Glutamatergic neuron (in vitro differentiated cells): ENCODE measurements at regions not wholly inside any gene's neighbourhood (a gene's known extent, or its start where the extent isn't known, plus 50 kb on each side); places are given as distances from the start of the nearest gene placed in this dataset.

Experiments
- DNase-seq: peaks from one replicate; pipeline ENCODE4 v3.0.0; 2022
- H3K27ac Mint-ChIP-seq: one replicate; pipeline ENCODE4 v1.8.0; 2020; ENCODE audit warnings: mild to moderate bottlenecking, mixed read lengths, inconsistent platforms; ENCODE audit not compliant: unreplicated experiment
- H3K27me3 Mint-ChIP-seq: one replicate; pipeline ENCODE4 v1.8.0; 2020; ENCODE audit warnings: mild to moderate bottlenecking, moderate library complexity, mixed read lengths, inconsistent platforms; ENCODE audit not compliant: unreplicated experiment
- H3K36me3 Mint-ChIP-seq: one replicate; pipeline ENCODE4 v1.8.0; 2020; ENCODE audit warnings: mild to moderate bottlenecking, mixed read lengths, inconsistent platforms; ENCODE audit not compliant: unreplicated experiment
- H3K4me1 Mint-ChIP-seq: one replicate; pipeline ENCODE4 v1.8.0; 2020; ENCODE audit warnings: mild to moderate bottlenecking, low read depth, mixed read lengths, inconsistent platforms; ENCODE audit not compliant: unreplicated experiment
- H3K4me3 Mint-ChIP-seq: one replicate; pipeline ENCODE4 v1.8.0; 2020; ENCODE audit warnings: mild to moderate bottlenecking, mixed read lengths, inconsistent platforms; ENCODE audit not compliant: unreplicated experiment
- H3K9me3 Mint-ChIP-seq: one replicate; pipeline ENCODE4 v1.8.0; 2020; ENCODE audit warnings: mild to moderate bottlenecking, moderate library complexity, mixed read lengths, inconsistent platforms; ENCODE audit not compliant: unreplicated experiment
- CTCF ChIP-seq: fragments of 200-600 bp; sonication (generic); IDR thresholded peaks from one replicate; pipeline ENCODE4 v1.5.0; 2021; ENCODE audit not compliant: partially characterized antibody, unreplicated experiment

- H3K27ac Mint-ChIP-seq, result no peak overlapping the region
- H3K9me3 Mint-ChIP-seq, result peaks cover 36% of the 10 kb centered on the region
- no peak for TF ChIP-seq CTCF
- H3K27me3 Mint-ChIP-seq, result peaks cover 15% of the 10 kb centered on the region
- peaks cover 5% of the 10 kb centered on the region for H3K36me3 Mint-ChIP-seq
- H3K4me1 Mint-ChIP-seq, result no peaks in the 10 kb centered on the region
- H3K4me3 Mint-ChIP-seq, result no peak overlapping the region
- DNase-seq, result no peak
Observed at GRCh38 chr22:49298834-49299750, 528.6 kb downstream of the BRD1 start.

GRCh38 chr22:49297871-49298721, 529.6 kb downstream of the BRD1 start:
- H3K27me3 Mint-ChIP-seq, result peaks cover 13% of the 10 kb centered on the region
- TF ChIP-seq CTCF, result no peak
- H3K36me3 Mint-ChIP-seq, result peaks cover 5% of the 10 kb centered on the region
- H3K9me3 Mint-ChIP-seq, result peaks cover 36% of the 10 kb centered on the region
- no peak overlapping the region for H3K4me3 Mint-ChIP-seq
- DNase-seq, result no peak
- no peaks in the 10 kb centered on the region for H3K4me1 Mint-ChIP-seq
- H3K27ac Mint-ChIP-seq, result no peak overlapping the region

GRCh38 chr22:49297286-49297870, 530.3 kb downstream of the BRD1 start:
- no peak for DNase-seq
- peaks cover 30% of the 10 kb centered on the region for H3K9me3 Mint-ChIP-seq
- H3K4me3 Mint-ChIP-seq, result no peak overlapping the region
- no peak overlapping the region for H3K27ac Mint-ChIP-seq
- peaks cover 9% of the 10 kb centered on the region for H3K27me3 Mint-ChIP-seq
- TF ChIP-seq CTCF, result no peak
- H3K4me1 Mint-ChIP-seq, result no peaks in the 10 kb centered on the region
- H3K36me3 Mint-ChIP-seq, result peaks cover 5% of the 10 kb centered on the region

- peaks cover 29% of the 10 kb centered on the region for H3K9me3 Mint-ChIP-seq
- TF ChIP-seq CTCF, result no peak
- no peak for DNase-seq
- H3K36me3 Mint-ChIP-seq, result peaks cover 5% of the 10 kb centered on the region
- no peak overlapping the region for H3K4me3 Mint-ChIP-seq
- no peak overlapping the region for H3K27ac Mint-ChIP-seq
- H3K4me1 Mint-ChIP-seq, result no peaks in the 10 kb centered on the region
- peaks cover 9% of the 10 kb centered on the region for H3K27me3 Mint-ChIP-seq
Observed at GRCh38 chr22:49296561-49296960, 531.1 kb downstream of the BRD1 start.
